B cell (primary cell): ENCODE measurements at regions not wholly inside any gene's neighbourhood (a gene's known extent, or its start where the extent isn't known, plus 50 kb on each side); places are given as distances from the start of the nearest gene placed in this dataset.

Source experiments
- ATAC-seq: fragments of 200-7000 bp; cut with Tn5 transposase; one replicate; pipeline ENCODE4 v1.10.0; 2021; ENCODE audit warnings: low read depth, mild to moderate bottlenecking, moderate number of reproducible peaks, moderate library complexity
- CTCF ChIA-PET: fragments of 350-600 bp; sonication (Branson Sonifier 250); formaldehyde crosslinking; loops from one replicate; lab custom pipeline; 2021; ENCODE audit warnings: antibody characterized with exemption, inconsistent platforms; lab: Charles Lee
- POLR2A ChIA-PET: fragments of 350-600 bp; sonication (Branson Sonifier 250); formaldehyde crosslinking; loops from one replicate; lab custom pipeline; 2021; ENCODE audit warnings: antibody characterized with exemption; lab: Charles Lee
- DNase-seq: peaks from one replicate; pipeline ENCODE4 v3.0.0; 2013
- H2AFZ ChIP-seq: 2 replicates; pipeline ENCODE4 v1.6.1; 2012; ENCODE audit warnings: mild to moderate bottlenecking, low read depth, low read length; ENCODE audit not compliant: insufficient read depth, poor library complexity, severe bottlenecking
- H3K27ac ChIP-seq, 2 donors: 1 replicate in 1 of 2; 2 replicates in 1 of 2; pipeline ENCODE4 v1.5.1; 2012 to 2013; ENCODE audit warnings: low read length in 2 of 2, mild to moderate bottlenecking in 2 of 2, moderate library complexity in 1 of 2
- H3K27me3 ChIP-seq, 4 experiments: fragments of 200-600 bp in 1 of 4; sonication (generic) in 1 of 4; replicated peaks in 1 of 4; 1 replicate in 2 of 4; 2 replicates in 2 of 4; pipeline versions ENCODE4 v1.6.1 to v1.7.0; 2013 to 2016; ENCODE audit warnings: low read length in 3 of 4, mild to moderate bottlenecking in 2 of 4, mixed read lengths in 1 of 4, moderate library complexity in 1 of 4; ENCODE audit not compliant: insufficient read depth in 4 of 4, control insufficient read depth in 3 of 4; ENCODE audit errors: control extremely low read depth in 1 of 4
- H3K36me3 ChIP-seq, 2 experiments: replicated peaks in 1 of 2; 1 replicate in 1 of 2; 2 replicates in 1 of 2; pipeline versions ENCODE4 v1.6.1 to v1.7.1; 2013; ENCODE audit warnings: low read length in 1 of 2; ENCODE audit not compliant: insufficient read depth in 2 of 2, control insufficient read depth in 1 of 2; ENCODE audit errors: control extremely low read depth in 1 of 2, extremely low read depth in 1 of 2
- H3K4me1 ChIP-seq, 2 donors: fragments of 200-600 bp in 1 of 2; sonication (generic) in 1 of 2; 1 replicate in 1 of 2; 2 replicates in 1 of 2; pipeline versions ENCODE4 v1.5.1 to v1.6.1; 2013 to 2017; ENCODE audit warnings: low read length in 2 of 2; ENCODE audit not compliant: control insufficient read depth in 2 of 2, insufficient read depth in 2 of 2
- H3K4me2 ChIP-seq: replicated peaks from 2 replicates; pipeline ENCODE3; 2012; ENCODE audit warnings: mild to moderate bottlenecking, low read depth, low read length; ENCODE audit not compliant: poor library complexity, severe bottlenecking
- H3K4me3 ChIP-seq, 5 experiments: fragments of 200-600 bp in 1 of 5; sonication (generic) in 1 of 5; 1 replicate in 3 of 5; 2 replicates in 2 of 5; pipeline versions ENCODE4 v1.5.1 to v1.7.0; 2011 to 2016; ENCODE audit warnings: low read length in 4 of 5, mild to moderate bottlenecking in 4 of 5, low read depth in 2 of 5, control low read depth in 1 of 5, moderate library complexity in 1 of 5; ENCODE audit not compliant: insufficient read depth in 1 of 5; ENCODE audit errors: control extremely low read depth in 1 of 5, extremely low read depth in 1 of 5
- H3K79me2 ChIP-seq: fragments of 200-600 bp; sonication (generic); one replicate; pipeline ENCODE4 v1.6.0; 2016; ENCODE audit warnings: low read length; ENCODE audit not compliant: control insufficient read depth, insufficient read depth
- H3K9ac ChIP-seq: fragments of 200-600 bp; sonication (generic); 2 replicates; pipeline ENCODE4 v1.6.1; 2017; ENCODE audit warnings: mild to moderate bottlenecking, low read length, moderate library complexity
- H3K9me3 ChIP-seq, 3 donors: one replicate each; pipeline versions ENCODE4 v1.6.1 to v1.7.1; 2013; ENCODE audit warnings: low read length in 2 of 3; ENCODE audit not compliant: control insufficient read depth in 2 of 3, insufficient read depth in 1 of 3; ENCODE audit errors: control extremely low read depth in 1 of 3
- H4K20me1 ChIP-seq: 2 replicates; pipeline ENCODE4 v1.6.0; 2012; ENCODE audit warnings: mild to moderate bottlenecking, low read length; ENCODE audit not compliant: insufficient read depth, control insufficient read depth, poor library complexity, severe bottlenecking
- H3K27ac Mint-ChIP-seq: one replicate; pipeline ENCODE4 v1.8.0; 2021; ENCODE audit warnings: mixed read lengths
- H3K27me3 Mint-ChIP-seq: one replicate; pipeline ENCODE4 v1.8.0; 2021; ENCODE audit warnings: mixed read lengths
- H3K4me1 Mint-ChIP-seq: one replicate; pipeline ENCODE4 v1.8.0; 2021; ENCODE audit warnings: mixed read lengths
- H3K4me3 Mint-ChIP-seq: one replicate; pipeline ENCODE4 v1.8.0; 2021; ENCODE audit warnings: mixed read lengths
- H3K9me3 Mint-ChIP-seq: one replicate; pipeline ENCODE4 v1.8.0; 2022; ENCODE audit warnings: mixed read lengths; ENCODE audit not compliant: insufficient read depth
- CTCF ChIP-seq: fragments of 200-600 bp; IDR thresholded peaks from one replicate; pipeline ENCODE4 v1.8.0; 2022; ENCODE audit warnings: antibody characterized with exemption, mild to moderate bottlenecking
- EZH2 ChIP-seq: IDR thresholded peaks from 2 replicates; pipeline ENCODE4 v1.6.1; 2012; ENCODE audit warnings: borderline replicate concordance, low read depth, mild to moderate bottlenecking, moderate library complexity, low read length; ENCODE audit not compliant: insufficient read depth, poor library complexity, severe bottlenecking
- WGBS: methylation state at CpG from one replicate; pipeline ENCODE4 v1.1.5; 2013; ENCODE audit warnings: missing lambda C conversion rate; ENCODE audit not compliant: insufficient coverage; 5-methylcytosine and 5-hydroxymethylcytosine counted together
- intact Hi-C: fragments of 100-400 bp; cut with micrococcal nuclease; formaldehyde crosslinking; loops from one replicate; pipeline ENCODE4 v1.10.0; 2022

GRCh38 chr4:135210341-135210740 is 1008.8 kb upstream of the PABPC4L start:
- Mint-ChIP-seq H3K4me3 (no peak overlapping the region), H3K9me3 (peaks cover 2% of the 10 kb centered on the region), H3K4me1 (no peaks in the 10 kb centered on the region), H3K27ac (no peak overlapping the region), H3K27me3 (no peaks in the 10 kb centered on the region)
- CTCF ChIA-PET, result no interaction called here
- Histone ChIP-seq H3K4me3 (no peak overlapping the region), H2AFZ (no peak overlapping the region), H3K27me3 (no peaks in the 10 kb centered on the region), H3K4me1 (no peaks in the 10 kb centered on the region), H4K20me1 (no peaks in the 10 kb centered on the region), H3K79me2 (no peaks in the 10 kb centered on the region), H3K9me3 (no peaks in the 10 kb centered on the region), H3K36me3 (no peaks in the 10 kb centered on the region), H3K4me2 (no peak overlapping the region), H3K9ac (no peak overlapping the region), H3K27ac (no peak overlapping the region)
- POLR2A ChIA-PET, result no interaction called here
- intact Hi-C loops, result no loop called here
- no CpG with 5 or more reads among the region's 5 CpGs for WGBS
- no peak for TF ChIP-seq CTCF
- TF ChIP-seq EZH2, result no peak
- ATAC-seq (no peak), DNase-seq (no peak)

- Histone ChIP-seq H3K4me1 (no peaks in the 10 kb centered on the region), H3K9ac (no peak overlapping the region), H4K20me1 (no peaks in the 10 kb centered on the region), H3K9me3 (no peaks in the 10 kb centered on the region), H3K36me3 (no peaks in the 10 kb centered on the region), H3K27me3 (no peaks in the 10 kb centered on the region), H3K79me2 (no peaks in the 10 kb centered on the region), H3K27ac (no peak overlapping the region), H3K4me3 (no peak overlapping the region), H3K4me2 (no peak overlapping the region), H2AFZ (no peak overlapping the region)
- DNase-seq, result no peak
- no peaks in the 10 kb centered on the region for H3K4me1 Mint-ChIP-seq
- no peak for ATAC-seq
- peaks cover 2% of the 10 kb centered on the region for H3K9me3 Mint-ChIP-seq
- H3K4me3 Mint-ChIP-seq, result no peak overlapping the region
- CTCF ChIA-PET, result no interaction called here
- H3K27ac Mint-ChIP-seq, result no peak overlapping the region
- intact Hi-C loops, result no loop called here
- no peak for TF ChIP-seq EZH2
- TF ChIP-seq CTCF, result no peak
- POLR2A ChIA-PET, result no interaction called here
- no peaks in the 10 kb centered on the region for H3K27me3 Mint-ChIP-seq
These were observed 1005.9 kb upstream of the PABPC4L start for GRCh38 chr4:135207531-135207930.
